SK-N-SH (cell line): ENCODE measurements at regions not wholly inside any gene's neighbourhood (a gene's known extent, or its start where the extent isn't known, plus 50 kb on each side); places are given as distances from the start of the nearest gene placed in this dataset.

Experiments used
- CTCF ChIA-PET: fragments of 300-600, 350-600 bp; formaldehyde crosslinking; extraction: SDS; loops from one replicate; lab custom pipeline; 2021; lab: Yijun Ruan, JAX
- POLR2A ChIA-PET: fragments of 350-600 bp; sonication (Branson Sonifier 250); formaldehyde crosslinking; extraction: SDS; loops from one replicate; lab custom pipeline; 2020; ENCODE audit warnings: antibody characterized with exemption, inconsistent platforms; lab: Yijun Ruan, JAX
- DNase-seq: peaks from one replicate; pipeline ENCODE4 v3.0.0; 2012
- H2AFZ ChIP-seq: fragments of 200-600 bp; sonication (generic); 2 replicates; pipeline ENCODE4 v1.8.1; 2016; ENCODE audit warnings: antibody characterized with exemption, mild to moderate bottlenecking, low read depth
- H3F3A ChIP-seq: fragments of 200-600 bp; sonication (generic); replicated peaks from 2 replicates; pipeline ENCODE3; 2016; ENCODE audit warnings: antibody characterized with exemption, mild to moderate bottlenecking; ENCODE audit not compliant: insufficient read depth
- H3K27ac ChIP-seq, 2 experiments: fragments of 200-500 bp in 1 of 2; fragments of 200-600 bp in 1 of 2; sonication (Bioruptor generic) in 1 of 2; sonication (generic), shearing (Covaris generic) in 1 of 2; 2 replicates each; pipeline versions ENCODE4 v1.5.1 to v1.6.1; 2014 to 2016; ENCODE audit warnings: low read depth in 2 of 2, inconsistent platforms in 1 of 2, low read length in 1 of 2, mild to moderate bottlenecking in 1 of 2, mixed read lengths in 1 of 2
- H3K27me3 ChIP-seq: fragments of 200-600 bp; sonication (generic), shearing (Covaris generic); 2 replicates; pipeline ENCODE4 v1.6.1; 2016; ENCODE audit warnings: mixed run types; ENCODE audit not compliant: insufficient read depth
- H3K36me3 ChIP-seq, 2 experiments: fragments of 200-500 bp in 1 of 2; fragments of 200-600 bp in 1 of 2; sonication (Bioruptor generic) in 1 of 2; sonication (generic) in 1 of 2; replicated peaks in 1 of 2; 2 replicates each; pipeline versions ENCODE3 to v1.5.1; 2014 to 2016; ENCODE audit warnings: low read length in 1 of 2, mild to moderate bottlenecking in 1 of 2; ENCODE audit not compliant: insufficient read depth in 2 of 2, control insufficient read depth in 1 of 2
- H3K4me1 ChIP-seq, 2 experiments: fragments of 200-500 bp in 1 of 2; fragments of 200-600 bp in 1 of 2; sonication (Bioruptor generic) in 1 of 2; sonication (generic), shearing (Covaris generic) in 1 of 2; 2 replicates each; pipeline versions ENCODE4 v1.5.1 to v1.6.1; 2014 to 2016; ENCODE audit warnings: low read depth in 1 of 2, low read length in 1 of 2, mixed run types in 1 of 2; ENCODE audit not compliant: insufficient read depth in 2 of 2, control insufficient read depth in 1 of 2
- H3K4me2 ChIP-seq: fragments of 200-600 bp; sonication (generic), shearing (Covaris generic); 2 replicates; pipeline ENCODE4 v1.6.1; 2017; ENCODE audit warnings: mixed run types
- H3K4me3 ChIP-seq, 2 experiments: fragments of 200-500 bp in 1 of 2; fragments of 200-600 bp in 1 of 2; sonication (Bioruptor generic) in 1 of 2; sonication (generic), shearing (Covaris generic) in 1 of 2; 2 replicates each; pipeline versions ENCODE4 v1.5.1 to v1.8.1; 2014 to 2016; ENCODE audit warnings: low read depth in 2 of 2, inconsistent platforms in 1 of 2, low read length in 1 of 2, mild to moderate bottlenecking in 1 of 2, mixed read lengths in 1 of 2, moderate library complexity in 1 of 2
- H3K79me2 ChIP-seq: fragments of 200-600 bp; sonication (generic); 2 replicates; pipeline ENCODE4 v1.8.1; 2017; ENCODE audit warnings: mild to moderate bottlenecking; ENCODE audit not compliant: insufficient read depth
- H3K9ac ChIP-seq: fragments of 200-600 bp; sonication (generic); 2 replicates; pipeline ENCODE4 v1.6.1; 2017; ENCODE audit warnings: mixed run types
- H3K9me2 ChIP-seq: fragments of 200-600 bp; sonication (generic); 2 replicates; pipeline ENCODE4 v1.6.1; 2017; ENCODE audit warnings: mixed run types
- H3K9me3 ChIP-seq: fragments of 200-600 bp; sonication (generic); 2 replicates; pipeline ENCODE4 v1.6.1; 2017; ENCODE audit warnings: mixed run types, mild to moderate bottlenecking, moderate library complexity
- H4K20me1 ChIP-seq: fragments of 200-600 bp; sonication (generic); 2 replicates; pipeline ENCODE4 v1.6.1; 2017; ENCODE audit warnings: mild to moderate bottlenecking, mixed run types; ENCODE audit not compliant: insufficient read depth
- CHD2 ChIP-seq: fragments of 150-350 bp; IDR thresholded peaks from 2 replicates; pipeline ENCODE4 v1.6.1; 2018; ENCODE audit warnings: low read length; ENCODE audit not compliant: partially characterized antibody
- CTCF ChIP-seq: fragments of 200-600 bp; sonication (generic); IDR thresholded peaks from 2 replicates; pipeline ENCODE4 v1.6.1; 2017; ENCODE audit warnings: antibody characterized with exemption, mild to moderate bottlenecking, moderate library complexity
- FOSL2 ChIP-seq: IDR thresholded peaks from 2 replicates; pipeline ENCODE4 v1.4.0; 2012; ENCODE audit warnings: low read depth, mild to moderate bottlenecking, moderate library complexity, borderline replicate concordance
- JUND ChIP-seq: IDR thresholded peaks from 2 replicates; pipeline ENCODE4 v1.4.0; 2012
- MAX ChIP-seq: IDR thresholded peaks from 2 replicates; pipeline ENCODE4 v1.4.0; 2012; ENCODE audit warnings: low read depth
- MXI1 ChIP-seq: IDR thresholded peaks from 2 replicates; pipeline ENCODE4 v1.6.1; 2012; ENCODE audit warnings: mild to moderate bottlenecking, low read depth, low read length, improper control_type of control experiment
- NFIC ChIP-seq: IDR thresholded peaks from 2 replicates; pipeline ENCODE4 v1.4.0; 2012; ENCODE audit warnings: borderline replicate concordance
- NRF1 ChIP-seq: IDR thresholded peaks from 2 replicates; pipeline ENCODE4 v1.6.1; 2012; ENCODE audit warnings: low read depth, mild to moderate bottlenecking, low read length
- RAD21 ChIP-seq: IDR thresholded peaks from 2 replicates; pipeline ENCODE4 v1.6.1; 2012; ENCODE audit warnings: mild to moderate bottlenecking, low read length
- RFX5 ChIP-seq: IDR thresholded peaks from 2 replicates; pipeline ENCODE4 v1.6.1; 2012; ENCODE audit warnings: mild to moderate bottlenecking, improper control_type of control experiment, low read length
- SIN3A ChIP-seq: IDR thresholded peaks from 2 replicates; pipeline ENCODE4 v1.6.1; 2012; ENCODE audit warnings: low read depth, mild to moderate bottlenecking, low read length, moderate library complexity, borderline replicate concordance
- SMC3 ChIP-seq: IDR thresholded peaks from 2 replicates; pipeline ENCODE4 v1.6.1; 2012; ENCODE audit warnings: low read depth, low read length, improper control_type of control experiment
- TAF1 ChIP-seq: IDR thresholded peaks from 2 replicates; pipeline ENCODE4 v1.6.1; 2012; ENCODE audit warnings: low read depth, mild to moderate bottlenecking, low read length, moderate library complexity, borderline replicate concordance
- TCF12 ChIP-seq: IDR thresholded peaks from 2 replicates; pipeline ENCODE4 v1.4.0; 2012
- WGBS: methylation state at CpG from one replicate; pipeline ENCODE4 v1.1.6; 2017; ENCODE audit warnings: low lambda C conversion rate; 5-methylcytosine and 5-hydroxymethylcytosine counted together
- TF ChIP-seq, protein P1 (sequence below): IDR thresholded peaks from 2 replicates; pipeline ENCODE4 v1.4.0; 2012; ENCODE audit warnings: low read depth, borderline replicate concordance
- TF ChIP-seq, protein P2 (sequence below): IDR thresholded peaks from 2 replicates; pipeline ENCODE4; 2012
- TF ChIP-seq, protein P3 (sequence below): fragments of 150-350 bp; IDR thresholded peaks from 2 replicates; pipeline ENCODE4 v1.6.1; 2016; ENCODE audit warnings: mild to moderate bottlenecking, low read depth, low read length

GRCh38 chr16:86042996-86043725, 144.2 kb downstream of the IRF8 start:
- H3K36me3 ChIP-seq, result no peaks in the 10 kb centered on the region
- H3K9ac ChIP-seq, result no peak overlapping the region
- no peaks in the 10 kb centered on the region for H3K79me2 ChIP-seq
- H3K4me3 ChIP-seq, result no peak overlapping the region
- H2AFZ ChIP-seq, result no peak overlapping the region
- ChIA-PET POLR2A (no interaction called here), CTCF (interaction anchor here (1.9 to 2.5 kb wide), 2 partner anchors 11 to 474 kb away, joined by 8 to 17 read pairs; no protein-coding TSS in a partner anchor)
- no peaks in the 10 kb centered on the region for H4K20me1 ChIP-seq
- DNase-seq, result no peak
- H3K9me3 ChIP-seq, result no peaks in the 10 kb centered on the region
- H3K4me1 ChIP-seq, result no peaks in the 10 kb centered on the region
- H3K9me2 ChIP-seq, result no peaks in the 10 kb centered on the region
- TF ChIP-seq NFIC (no peak), JUND (no peak), RFX5 (no peak), FOSL2 (no peak), TCF12 (no peak), SIN3A (no peak)
- TF ChIP-seq, protein P1, sequence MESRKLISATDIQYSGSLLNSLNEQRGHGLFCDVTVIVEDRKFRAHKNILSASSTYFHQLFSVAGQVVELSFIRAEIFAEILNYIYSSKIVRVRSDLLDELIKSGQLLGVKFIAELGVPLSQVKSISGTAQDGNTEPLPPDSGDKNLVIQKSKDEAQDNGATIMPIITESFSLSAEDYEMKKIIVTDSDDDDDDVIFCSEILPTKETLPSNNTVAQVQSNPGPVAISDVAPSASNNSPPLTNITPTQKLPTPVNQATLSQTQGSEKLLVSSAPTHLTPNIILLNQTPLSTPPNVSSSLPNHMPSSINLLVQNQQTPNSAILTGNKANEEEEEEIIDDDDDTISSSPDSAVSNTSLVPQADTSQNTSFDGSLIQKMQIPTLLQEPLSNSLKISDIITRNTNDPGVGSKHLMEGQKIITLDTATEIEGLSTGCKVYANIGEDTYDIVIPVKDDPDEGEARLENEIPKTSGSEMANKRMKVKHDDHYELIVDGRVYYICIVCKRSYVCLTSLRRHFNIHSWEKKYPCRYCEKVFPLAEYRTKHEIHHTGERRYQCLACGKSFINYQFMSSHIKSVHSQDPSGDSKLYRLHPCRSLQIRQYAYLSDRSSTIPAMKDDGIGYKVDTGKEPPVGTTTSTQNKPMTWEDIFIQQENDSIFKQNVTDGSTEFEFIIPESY, result no peak
- TF ChIP-seq, protein P2, sequence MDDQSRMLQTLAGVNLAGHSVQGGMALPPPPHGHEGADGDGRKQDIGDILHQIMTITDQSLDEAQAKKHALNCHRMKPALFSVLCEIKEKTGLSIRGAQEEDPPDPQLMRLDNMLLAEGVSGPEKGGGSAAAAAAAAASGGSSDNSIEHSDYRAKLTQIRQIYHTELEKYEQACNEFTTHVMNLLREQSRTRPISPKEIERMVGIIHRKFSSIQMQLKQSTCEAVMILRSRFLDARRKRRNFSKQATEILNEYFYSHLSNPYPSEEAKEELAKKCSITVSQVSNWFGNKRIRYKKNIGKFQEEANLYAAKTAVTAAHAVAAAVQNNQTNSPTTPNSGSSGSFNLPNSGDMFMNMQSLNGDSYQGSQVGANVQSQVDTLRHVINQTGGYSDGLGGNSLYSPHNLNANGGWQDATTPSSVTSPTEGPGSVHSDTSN, result no peak
- H3K27me3 ChIP-seq, result peaks cover 81% of the 10 kb centered on the region
- no peak overlapping the region for H3K27ac ChIP-seq
- WGBS, result 9% methylated on average over 11 of the region's 12 CpGs
- H3F3A ChIP-seq, result no peaks in the 10 kb centered on the region
- no peak overlapping the region for H3K4me2 ChIP-seq

DNA sequence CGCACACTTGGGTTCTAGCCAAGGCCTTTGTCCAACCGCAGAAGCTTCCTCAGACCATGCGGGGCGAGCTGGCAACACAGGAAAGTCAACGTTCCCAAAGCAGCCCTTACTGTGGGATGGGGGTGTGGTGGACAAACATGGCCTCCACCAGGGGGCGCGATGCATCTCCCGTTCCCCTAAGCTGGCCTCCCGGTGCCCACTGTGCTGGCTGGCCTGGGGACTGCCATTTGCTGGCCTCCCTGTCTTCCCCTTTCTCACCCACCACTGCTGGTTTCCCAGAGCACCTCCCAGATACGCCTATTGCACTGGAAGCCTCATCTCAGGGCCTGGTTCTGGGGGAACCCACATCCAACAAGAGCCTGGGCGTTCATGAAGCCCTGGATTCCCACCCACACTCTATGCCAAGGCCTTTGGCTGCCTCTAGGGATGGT, 145.3 kb downstream of the IRF8 start:
- H3K4me2 ChIP-seq, result no peak overlapping the region
- no peak overlapping the region; a peak in 1 of 4 replicates for H3K4me3 ChIP-seq
- no peak overlapping the region for H3K9ac ChIP-seq
- CTCF ChIA-PET, result interaction anchor here (0.6 to 2.5 kb wide), 6 partner anchors 13 to 476 kb away, joined by 3 to 17 read pairs (median 4); no protein-coding TSS in a partner anchor
- H3K79me2 ChIP-seq, result no peaks in the 10 kb centered on the region
- H3F3A ChIP-seq, result no peaks in the 10 kb centered on the region
- no peak overlapping the region for H2AFZ ChIP-seq
- H3K4me1 ChIP-seq, result no peaks in the 10 kb centered on the region
- TF ChIP-seq CTCF (peak; percentile 64), TAF1 (no peak), RAD21 (peak; percentile 26), SMC3 (0 out of 2 replicates have a peak, but pooled peaks have one; percentile 16), SIN3A (no peak), MXI1 (no peak), FOSL2 (no peak), CHD2 (no peak), MAX (no peak), TCF12 (no peak), NRF1 (no peak)
- TF ChIP-seq, protein P3, sequence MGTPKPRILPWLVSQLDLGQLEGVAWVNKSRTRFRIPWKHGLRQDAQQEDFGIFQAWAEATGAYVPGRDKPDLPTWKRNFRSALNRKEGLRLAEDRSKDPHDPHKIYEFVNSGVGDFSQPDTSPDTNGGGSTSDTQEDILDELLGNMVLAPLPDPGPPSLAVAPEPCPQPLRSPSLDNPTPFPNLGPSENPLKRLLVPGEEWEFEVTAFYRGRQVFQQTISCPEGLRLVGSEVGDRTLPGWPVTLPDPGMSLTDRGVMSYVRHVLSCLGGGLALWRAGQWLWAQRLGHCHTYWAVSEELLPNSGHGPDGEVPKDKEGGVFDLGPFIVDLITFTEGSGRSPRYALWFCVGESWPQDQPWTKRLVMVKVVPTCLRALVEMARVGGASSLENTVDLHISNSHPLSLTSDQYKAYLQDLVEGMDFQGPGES, result no peak
- TF ChIP-seq, protein P1, result no peak
- no peaks in the 10 kb centered on the region for H3K9me3 ChIP-seq
- WGBS, result 1% methylated on average over 11 of the region's 11 CpGs
- H3K36me3 ChIP-seq, result no peaks in the 10 kb centered on the region
- DNase-seq, result peak; percentile 71
- no peaks in the 10 kb centered on the region for H4K20me1 ChIP-seq
- H3K27ac ChIP-seq, result no peak overlapping the region
- POLR2A ChIA-PET, result no interaction called here
- H3K9me2 ChIP-seq, result no peaks in the 10 kb centered on the region
- peaks cover 84% of the 10 kb centered on the region for H3K27me3 ChIP-seq
